Aorta (tissue), 5 donors: ENCODE measurements at regions not wholly inside any gene's neighbourhood (a gene's known extent, or its start where the extent isn't known, plus 50 kb on each side); places are given as distances from the start of the nearest gene placed in this dataset.

Source experiments
- ATAC-seq: fragments of 200-7000 bp; cut with Tn5 transposase; one replicate; pipeline ENCODE4 v1.9.1; 2022; ENCODE audit warnings: moderate library complexity; ENCODE audit not compliant: low FRiP score
- DNase-seq, 2 donors: peaks; one replicate each; pipeline ENCODE4 v3.0.0-alpha.2; 2020
- H3K27ac ChIP-seq, 2 donors: one replicate each; pipeline ENCODE4 v1.5.1; 2013; ENCODE audit warnings: low read length in 2 of 2, mild to moderate bottlenecking in 2 of 2, moderate library complexity in 2 of 2, control low read depth in 1 of 2, inconsistent platforms in 1 of 2, low read depth in 1 of 2
- H3K27me3 ChIP-seq, 2 donors: one replicate each; pipeline ENCODE4 v1.6.1; 2013; ENCODE audit warnings: control low read depth in 1 of 2, low read length in 1 of 2, mild to moderate bottlenecking in 1 of 2, moderate library complexity in 1 of 2; ENCODE audit not compliant: insufficient read depth in 2 of 2, control insufficient read depth in 1 of 2
- H3K36me3 ChIP-seq, 2 donors: one replicate each; pipeline ENCODE4 v1.6.1; 2013; ENCODE audit warnings: control low read depth in 1 of 2, low read length in 1 of 2, mild to moderate bottlenecking in 1 of 2; ENCODE audit not compliant: insufficient read depth in 2 of 2, control insufficient read depth in 1 of 2
- H3K4me1 ChIP-seq, 2 donors: one replicate each; pipeline ENCODE4 v1.6.1; 2013; ENCODE audit warnings: low read length in 2 of 2, control low read depth in 1 of 2, mild to moderate bottlenecking in 1 of 2, moderate library complexity in 1 of 2; ENCODE audit not compliant: insufficient read depth in 2 of 2, control insufficient read depth in 1 of 2
- H3K4me3 ChIP-seq, 2 donors: one replicate each; pipeline ENCODE4 v1.5.1; 2013; ENCODE audit warnings: low read length in 2 of 2, control low read depth in 1 of 2, mild to moderate bottlenecking in 1 of 2
- H3K9me3 ChIP-seq: one replicate; pipeline ENCODE4 v1.6.1; 2013; ENCODE audit warnings: mild to moderate bottlenecking, low read length; ENCODE audit not compliant: control insufficient read depth
- WGBS, 2 donors: extraction: QIAGEN DNeasy Blood & Tissue Kit; methylation state at CpG; one replicate each; pipeline ENCODE4 v1.1.7; 2013; 5-methylcytosine and 5-hydroxymethylcytosine counted together
- intact Hi-C, 2 donors: fragments of 100-400 bp; cut with DNase I; formaldehyde crosslinking; loops; one replicate each; pipeline versions ENCODE4 v1.14.2 to v1.15.0; 2022
- donor health status: healthy with polysubstance abuse.
- donor health status: Bipolar disorder and iron deficiency.
- donor health status: DM: no; HTN: no; CAD: no.
- donor health status: DM: no; HTN: no; CAD: no.
- donor health status: DM: yes; HTN: yes; CAD: no.

DNA sequence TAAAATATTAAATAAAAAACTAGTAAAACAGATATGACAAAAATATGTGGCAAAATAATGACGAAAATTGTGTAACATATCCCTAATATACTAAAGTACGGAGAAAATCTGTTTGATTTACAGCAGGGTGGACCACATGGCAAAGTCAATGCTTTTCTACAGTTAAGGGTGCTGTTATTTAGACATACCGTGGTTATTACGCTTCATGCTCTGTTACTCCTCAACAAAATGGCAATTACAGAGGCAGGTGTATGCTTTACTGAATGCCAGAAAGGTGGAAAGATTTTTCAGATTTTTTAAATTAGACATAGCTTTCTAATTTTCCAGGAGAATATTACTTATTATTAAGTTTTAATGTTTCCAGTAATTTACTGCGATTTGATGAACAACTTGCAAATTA lies 343.9 kb upstream of the DPYD start:
- no peak for DNase-seq
- H3K9me3 ChIP-seq: no peaks in the 10 kb centered on the region
- no peaks in the 10 kb centered on the region for H3K36me3 ChIP-seq
- intact Hi-C loops: no loop called here
- 92 to 94% methylated on average over 5 of the region's 5 CpGs for whole genome bisulfite sequencing, 2 donors
- H3K27me3 ChIP-seq: no peaks in the 10 kb centered on the region
- H3K27ac ChIP-seq: no peak overlapping the region
- H3K4me3 ChIP-seq: no peak overlapping the region
- no peaks in the 10 kb centered on the region for H3K4me1 ChIP-seq
- ATAC-seq: no peak

DNA sequence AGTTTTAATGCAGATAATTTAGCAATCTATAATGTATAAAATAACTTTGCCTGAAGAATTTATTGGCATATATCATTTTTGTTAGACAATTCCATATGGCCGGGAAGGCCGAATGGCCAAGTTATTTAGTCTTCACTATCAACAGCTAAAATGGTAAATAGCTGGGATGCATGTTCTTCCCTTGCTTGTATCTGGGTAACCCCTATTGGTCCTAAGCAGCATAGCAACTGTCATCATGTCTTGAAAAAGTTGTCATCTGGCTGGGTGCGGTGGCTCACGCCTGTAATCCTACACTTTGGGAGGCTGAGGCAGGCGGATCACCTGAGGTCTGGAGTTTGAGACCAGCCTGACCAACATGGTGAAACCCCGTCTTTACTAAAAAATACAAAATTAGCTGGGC lies 340.0 kb upstream of the DPYD start:
- H3K4me1 ChIP-seq: no peaks in the 10 kb centered on the region
- ATAC-seq: no peak
- intact Hi-C loops: no loop called here
- no peaks in the 10 kb centered on the region for H3K9me3 ChIP-seq
- 85 to 90% methylated on average over 6 of the region's 6 CpGs for WGBS, 2 donors
- H3K27me3 ChIP-seq: no peaks in the 10 kb centered on the region
- H3K36me3 ChIP-seq: no peaks in the 10 kb centered on the region
- no peak for DNase-seq
- no peak overlapping the region for H3K4me3 ChIP-seq
- H3K27ac ChIP-seq: no peak overlapping the region

DNA sequence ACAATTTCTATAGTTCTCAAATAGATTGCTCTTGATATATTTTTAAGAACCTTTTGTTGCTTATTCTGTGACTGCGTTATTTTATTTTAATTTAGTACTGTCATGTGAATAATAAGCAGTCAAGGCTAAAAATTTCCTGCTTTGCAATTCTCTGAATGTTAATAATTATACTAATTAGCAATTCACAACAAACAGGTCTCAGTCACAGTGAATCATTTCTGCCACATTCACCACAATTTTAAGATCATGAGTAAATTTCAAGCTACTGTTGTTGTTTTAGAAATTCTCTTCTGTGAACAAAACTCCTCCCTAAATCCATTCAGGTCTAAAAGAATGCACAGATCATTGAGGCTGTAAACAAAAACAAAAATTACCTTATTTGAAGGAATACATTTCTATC lies 339.6 kb upstream of the DPYD start:
- 81 to 87% methylated on average over 1 of the region's 1 CpG for WGBS, 2 donors
- no peak overlapping the region for H3K4me3 ChIP-seq
- no peaks in the 10 kb centered on the region for H3K9me3 ChIP-seq
- no peaks in the 10 kb centered on the region for H3K4me1 ChIP-seq
- DNase-seq (no peak), ATAC-seq (no peak)
- no peaks in the 10 kb centered on the region for H3K36me3 ChIP-seq
- no peaks in the 10 kb centered on the region for H3K27me3 ChIP-seq
- no peak overlapping the region for H3K27ac ChIP-seq
- intact Hi-C loops: no loop called here

DNA sequence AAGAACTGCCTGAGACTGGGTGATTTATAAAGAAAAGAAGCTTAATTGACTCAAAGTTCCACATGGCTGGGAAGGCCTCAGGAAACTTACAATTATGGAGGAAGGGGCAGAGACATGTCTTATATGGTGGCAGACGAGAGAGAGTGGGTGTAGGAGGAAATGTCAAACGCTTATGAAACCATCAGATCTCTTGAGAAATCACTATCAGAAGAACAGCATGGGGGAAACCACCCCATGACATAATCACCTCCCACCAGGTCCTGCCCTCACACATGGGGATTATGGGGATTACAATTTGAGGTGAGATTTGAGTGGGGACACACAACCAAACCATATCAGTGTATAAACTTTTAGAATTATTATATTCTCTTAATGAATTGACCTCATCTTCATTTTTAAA lies 335.9 kb upstream of the DPYD start:
- Histone ChIP-seq H3K9me3 (no peaks in the 10 kb centered on the region), H3K27me3 (no peaks in the 10 kb centered on the region), H3K27ac (no peak overlapping the region), H3K4me1 (no peaks in the 10 kb centered on the region), H3K4me3 (no peak overlapping the region), H3K36me3 (no peaks in the 10 kb centered on the region)
- intact Hi-C loops: no loop called here
- 58 to 66% methylated on average over 2 of the region's 2 CpGs for WGBS, 2 donors
- DNase-seq (no peak), ATAC-seq (no peak)

DNA sequence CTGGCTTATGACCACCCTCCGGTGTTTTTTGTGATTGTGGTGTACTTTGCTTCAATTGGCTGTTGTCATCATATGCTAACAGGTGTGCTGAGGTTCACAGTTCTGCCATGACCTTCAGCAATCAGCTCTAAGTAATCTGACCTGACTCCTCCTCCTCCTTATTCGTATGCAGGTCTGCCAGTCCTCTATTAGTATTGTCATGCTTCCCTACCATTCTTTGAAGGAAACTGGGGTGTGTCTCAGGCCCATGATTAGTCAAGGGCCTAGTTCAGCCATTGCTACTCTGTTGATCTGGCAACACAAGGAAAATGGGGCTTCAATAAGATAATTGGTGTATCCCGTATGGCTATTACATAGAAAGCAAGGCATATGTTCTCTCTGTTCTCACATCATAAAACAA lies 332.3 kb upstream of the DPYD start:
- DNase-seq (no peak), ATAC-seq (no peak)
- H3K4me3 ChIP-seq: no peak overlapping the region
- H3K36me3 ChIP-seq: no peaks in the 10 kb centered on the region
- 62 to 83% methylated on average over 3 of the region's 3 CpGs for WGBS, 2 donors
- H3K9me3 ChIP-seq: no peaks in the 10 kb centered on the region
- H3K4me1 ChIP-seq: no peaks in the 10 kb centered on the region
- no peak overlapping the region for H3K27ac ChIP-seq
- intact Hi-C loops: no loop called here
- no peaks in the 10 kb centered on the region for H3K27me3 ChIP-seq

DNA sequence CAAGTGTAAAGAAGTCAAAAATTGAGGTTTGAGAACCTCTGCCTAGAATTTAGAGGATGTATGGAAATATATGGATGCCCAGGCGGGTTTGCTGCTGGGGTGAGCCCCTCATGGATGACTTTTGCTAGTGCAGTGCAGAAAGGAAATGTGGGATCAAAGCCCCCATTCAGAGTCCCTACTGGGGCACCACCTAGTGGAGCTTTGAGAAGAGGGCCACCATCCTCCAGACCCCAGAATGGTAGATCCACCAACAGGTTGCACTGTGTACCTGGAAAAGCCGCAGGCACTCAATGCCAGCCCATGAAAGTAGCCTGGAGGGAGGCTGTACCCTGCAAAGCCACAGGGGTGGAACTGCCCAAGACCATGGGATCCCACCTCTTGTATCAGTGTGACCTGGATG lies 330.7 kb upstream of the DPYD start:
- ATAC-seq (no peak), DNase-seq (no peak)
- Histone ChIP-seq H3K36me3 (no peaks in the 10 kb centered on the region), H3K27me3 (no peaks in the 10 kb centered on the region), H3K4me1 (no peaks in the 10 kb centered on the region), H3K27ac (no peak overlapping the region), H3K4me3 (no peak overlapping the region), H3K9me3 (no peaks in the 10 kb centered on the region)
- WGBS, 2 donors: 89 to 91% methylated on average over 2 of the region's 2 CpGs
- intact Hi-C loops: no loop called here

DNA sequence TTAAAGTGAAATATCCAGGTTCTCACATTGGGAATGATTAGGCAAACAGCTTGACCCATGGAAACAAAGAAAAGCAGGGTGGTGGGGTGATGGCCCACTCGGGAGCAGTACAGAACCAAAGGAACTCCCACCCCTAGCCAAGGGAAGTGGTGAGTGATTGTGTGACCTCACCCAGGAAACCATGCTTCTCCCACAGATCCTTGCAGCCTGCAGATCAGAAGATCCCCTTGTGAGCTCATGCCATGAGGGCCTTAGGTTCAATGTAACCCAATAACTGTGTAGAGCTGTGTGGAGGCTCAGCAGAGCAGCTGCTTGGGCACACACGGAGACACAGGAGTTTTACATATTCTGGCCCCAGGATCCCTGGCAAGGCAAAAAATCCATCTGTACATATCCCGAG lies 311.8 kb upstream of the DPYD start:
- H3K27me3 ChIP-seq: no peaks in the 10 kb centered on the region
- no peak overlapping the region for H3K27ac ChIP-seq
- 76 to 83% methylated on average over 3 of the region's 3 CpGs for WGBS, 2 donors
- H3K9me3 ChIP-seq: peaks cover 6% of the 10 kb centered on the region
- ATAC-seq (no peak), DNase-seq (no peak)
- H3K4me3 ChIP-seq: no peak overlapping the region
- no peaks in the 10 kb centered on the region for H3K4me1 ChIP-seq
- no peaks in the 10 kb centered on the region for H3K36me3 ChIP-seq
- intact Hi-C loops: no loop called here

DNA sequence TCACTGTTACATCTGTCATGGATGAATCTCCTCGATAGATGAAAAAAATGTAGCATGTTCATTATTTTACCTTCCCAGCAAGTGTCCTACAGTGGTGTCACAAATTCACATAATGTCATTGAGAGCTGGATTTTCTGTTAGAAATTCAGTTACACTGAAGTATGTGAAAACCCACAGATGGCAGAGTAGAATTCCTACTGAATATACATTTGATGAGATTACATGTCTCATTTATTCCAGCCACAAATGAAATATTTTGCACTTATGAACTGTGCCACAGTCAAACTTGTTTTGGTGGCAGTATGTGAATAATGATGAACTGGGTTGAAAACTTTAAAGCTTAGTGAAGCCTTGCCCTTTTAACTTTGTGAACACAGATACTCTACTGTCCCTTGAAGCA lies 301.9 kb upstream of the DPYD start:
- no peaks in the 10 kb centered on the region for H3K36me3 ChIP-seq
- WGBS, 2 donors: 85% methylated on average over 1 of the region's 1 CpG
- H3K4me1 ChIP-seq: no peaks in the 10 kb centered on the region
- intact Hi-C loops: no loop called here
- DNase-seq (no peak), ATAC-seq (no peak)
- no peaks in the 10 kb centered on the region for H3K27me3 ChIP-seq
- H3K27ac ChIP-seq: no peak overlapping the region
- H3K4me3 ChIP-seq: no peak overlapping the region
- H3K9me3 ChIP-seq: no peaks in the 10 kb centered on the region

DNA sequence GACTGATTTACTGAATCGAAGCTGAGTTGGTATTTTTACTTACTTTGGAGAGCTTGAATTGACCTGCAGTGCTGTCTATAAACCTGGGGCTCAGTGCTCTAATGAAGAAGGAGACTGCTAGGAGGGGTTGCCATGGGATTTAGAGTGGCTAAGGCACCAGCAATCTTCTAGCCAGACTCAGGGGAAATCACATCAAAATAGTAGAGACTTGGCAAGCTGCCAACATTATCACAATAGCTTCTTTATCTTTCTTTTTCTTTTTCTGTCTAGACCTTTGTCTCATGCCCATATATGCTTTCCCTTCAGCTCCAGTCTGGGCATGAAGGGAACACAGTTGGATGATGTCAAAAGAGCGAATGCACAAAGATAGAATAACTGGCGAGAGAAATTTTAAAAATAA lies 301.1 kb upstream of the DPYD start:
- intact Hi-C loops: no loop called here
- Histone ChIP-seq H3K27ac (no peak overlapping the region), H3K4me1 (no peaks in the 10 kb centered on the region), H3K27me3 (no peaks in the 10 kb centered on the region), H3K4me3 (no peak overlapping the region), H3K9me3 (no peaks in the 10 kb centered on the region), H3K36me3 (no peaks in the 10 kb centered on the region)
- DNase-seq: no peak
- WGBS, 2 donors: 22 to 26% methylated on average over 3 of the region's 3 CpGs
- ATAC-seq: no peak
